Suppressor macrophage (primary cell): ENCODE measurements at regions not wholly inside any gene's neighbourhood (a gene's known extent, or its start where the extent isn't known, plus 50 kb on each side); places are given as distances from the start of the nearest gene placed in this dataset.
"Not testable (repeated sequence)": the region's sequence is repeated elsewhere in the genome, so short reads cannot be mapped to it uniquely, and the experiment has no call there.

ENCODE experiments used
- DNase-seq, 4 experiments: peaks; one replicate each; pipeline ENCODE4 v3.0.0-alpha.2; 2020 to 2022

GRCh38 chr5:167903659-167904058 lies 387.8 kb upstream of the WWC1 start:
- DNase-seq: no peak

GRCh38 chr5:167905919-167906853 lies 385.3 kb upstream of the WWC1 start:
- DNase-seq: no peak

- peak; percentile 30 to 71 (median 46) for DNase-seq
Observed at GRCh38 chr5:167908606-167909005, 382.8 kb upstream of the WWC1 start.

- no peak for DNase-seq
Observed at GRCh38 chr5:167912941-167913665, 378.3 kb upstream of the WWC1 start.

- DNase-seq: no peak
Observed at GRCh38 chr5:167915237-167915636, 376.2 kb upstream of the WWC1 start.

- DNase-seq: no peak
Observed at GRCh38 chr5:167916261-167916691, 375.2 kb upstream of the WWC1 start.

GRCh38 chr5:167916706-167917105 lies 374.7 kb upstream of the WWC1 start:
- peak; percentile 79 to 90 (median 82) for DNase-seq

GRCh38 chr5:167918184-167918812 lies 373.1 kb upstream of the WWC1 start:
- DNase-seq: no peak

- no peak for DNase-seq
Observed at GRCh38 chr5:167918813-167919483, 372.5 kb upstream of the WWC1 start.

GRCh38 chr5:167920589-167920988 lies 370.9 kb upstream of the WWC1 start:
- DNase-seq: peak; percentile 35 to 70 (median 61)

GRCh38 chr5:167921796-167922195 lies 369.6 kb upstream of the WWC1 start:
- DNase-seq: peak in 2 of 4 experiments; percentile 6 to 10

GRCh38 chr5:167923396-167923795 lies 368.0 kb upstream of the WWC1 start:
- no peak for DNase-seq

GRCh38 chr5:167929841-167930240 lies 361.6 kb upstream of the WWC1 start:
- DNase-seq: no peak

GRCh38 chr5:167934551-167934971 lies 356.9 kb upstream of the WWC1 start:
- DNase-seq: no peak

GRCh38 chr5:167936022-167936421 lies 355.4 kb upstream of the WWC1 start:
- no peak for DNase-seq

GRCh38 chr5:167936944-167937634 lies 354.4 kb upstream of the WWC1 start:
- no peak for DNase-seq

- DNase-seq: no peak
Observed at GRCh38 chr5:167937635-167937998, 353.8 kb upstream of the WWC1 start.

- DNase-seq: no peak
Observed at GRCh38 chr5:167939686-167940085, 351.8 kb upstream of the WWC1 start.

- no peak for DNase-seq
Observed at GRCh38 chr5:167940911-167941310, 350.5 kb upstream of the WWC1 start.

- not testable (repeated sequence) for DNase-seq
Observed at GRCh38 chr5:167941556-167941955, 349.9 kb upstream of the WWC1 start.

GRCh38 chr5:167943343-167943742 lies 348.1 kb upstream of the WWC1 start:
- no peak for DNase-seq
